Iris pigment epithelial cell (primary cell): ENCODE measurements at regions not wholly inside any gene's neighbourhood (a gene's known extent, or its start where the extent isn't known, plus 50 kb on each side); places are given as distances from the start of the nearest gene placed in this dataset.

ENCODE experiments used
- DNase-seq: peaks from one replicate; pipeline ENCODE4 v3.0.0-alpha.2; 2011; ENCODE audit warnings: low read depth

GRCh38 chr20:58600756-58601155 lies 50.3 kb upstream of the STX16 start:
- no peak for DNase-seq

- no peak for DNase-seq
Measured at GRCh38 chr20:58599966-58600365, 51.1 kb upstream of the STX16 start.

DNA sequence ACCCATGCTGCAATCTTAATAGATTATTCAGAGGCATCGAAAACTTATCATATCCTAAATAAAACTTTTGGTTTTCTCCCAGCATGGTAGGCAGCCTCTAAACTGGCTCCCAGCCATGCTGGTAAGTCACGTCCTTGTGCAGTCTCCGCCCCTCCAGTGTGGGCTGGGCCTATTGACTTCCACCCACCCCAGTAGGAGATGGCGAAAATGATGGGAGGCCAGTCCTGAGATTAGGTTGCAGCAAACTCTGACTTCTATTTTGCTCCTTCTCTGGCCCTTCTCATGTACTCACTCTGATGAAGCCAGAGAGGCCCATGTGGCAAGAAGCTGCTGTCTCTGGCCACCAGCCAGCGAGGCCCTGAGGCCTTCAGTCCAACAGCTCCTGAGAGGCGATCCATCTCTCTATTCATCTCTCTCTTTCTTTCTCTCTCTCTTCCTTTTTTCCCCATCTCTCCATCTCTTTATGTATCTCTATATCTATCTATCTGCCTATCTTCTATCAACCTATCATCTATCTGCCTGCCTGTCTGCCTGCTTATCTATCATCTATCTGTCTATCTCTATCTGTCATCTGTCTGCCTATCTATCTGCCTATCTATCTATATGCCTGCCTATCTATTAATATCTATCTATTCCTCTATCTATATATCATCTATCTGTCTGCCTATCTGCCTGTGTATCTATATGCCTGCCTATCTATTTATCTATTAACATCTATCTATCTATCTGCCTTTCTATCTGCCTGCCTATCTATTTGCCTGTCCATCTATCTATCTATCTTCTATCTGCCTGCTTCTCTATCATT lies 52.7 kb upstream of the STX16 start:
- DNase-seq = peak; percentile 72

DNA sequence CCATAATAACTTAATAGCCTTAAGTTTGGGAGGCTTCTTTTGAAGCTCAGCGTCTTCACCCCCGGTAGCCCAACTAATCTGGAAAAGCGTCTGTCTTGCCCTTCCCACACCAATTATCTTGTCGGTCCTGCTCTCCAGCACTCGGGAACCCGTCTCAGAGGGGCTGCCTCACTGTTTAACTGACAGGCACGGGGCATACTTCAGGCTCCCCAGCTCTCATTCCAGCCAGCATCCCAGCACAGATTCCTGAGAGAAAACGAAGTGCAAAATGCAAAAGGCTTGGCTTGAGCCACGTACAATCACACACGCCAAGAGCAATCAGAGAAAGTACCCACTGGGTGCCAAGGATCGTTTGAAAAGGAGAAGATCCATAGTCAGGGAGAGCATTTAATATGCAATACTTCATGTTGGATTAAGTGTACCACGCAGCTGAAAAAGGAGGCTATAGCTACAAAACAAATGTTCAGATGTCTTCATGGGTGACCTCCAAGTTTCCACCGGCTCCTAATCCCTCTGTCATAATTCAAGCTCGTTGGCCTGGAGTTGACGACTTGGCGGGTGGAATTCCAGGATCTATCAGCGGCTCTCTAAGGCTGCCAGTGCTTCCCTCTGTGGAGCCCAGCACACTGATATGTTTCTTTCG lies 53.7 kb upstream of the STX16 start:
- no peak for DNase-seq

DNA sequence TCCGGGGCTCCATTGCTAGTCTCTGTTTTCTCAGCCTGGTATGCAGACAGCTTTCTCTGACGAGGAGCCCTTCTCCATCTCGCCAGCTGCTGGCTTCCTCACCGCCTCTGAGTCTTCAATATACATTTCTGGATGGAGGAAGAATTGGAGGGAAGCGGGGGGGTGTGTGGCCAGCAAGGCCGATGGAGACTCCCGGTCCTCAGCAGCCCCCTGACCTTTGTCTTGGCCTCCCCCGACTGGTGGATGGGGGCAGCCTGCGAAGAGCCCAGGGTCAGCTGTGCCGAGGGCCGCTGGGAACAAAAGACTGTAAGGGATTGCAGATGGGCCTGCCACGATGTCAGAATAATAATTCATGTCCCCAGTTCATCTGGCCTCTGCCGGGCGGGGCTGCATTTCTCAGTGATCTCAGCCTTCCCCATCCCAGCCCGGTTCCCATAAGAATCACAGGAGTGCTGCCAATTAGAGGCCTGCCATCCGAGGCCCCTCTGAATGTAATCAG lies 54.3 kb upstream of the STX16 start:
- no peak for DNase-seq

DNA sequence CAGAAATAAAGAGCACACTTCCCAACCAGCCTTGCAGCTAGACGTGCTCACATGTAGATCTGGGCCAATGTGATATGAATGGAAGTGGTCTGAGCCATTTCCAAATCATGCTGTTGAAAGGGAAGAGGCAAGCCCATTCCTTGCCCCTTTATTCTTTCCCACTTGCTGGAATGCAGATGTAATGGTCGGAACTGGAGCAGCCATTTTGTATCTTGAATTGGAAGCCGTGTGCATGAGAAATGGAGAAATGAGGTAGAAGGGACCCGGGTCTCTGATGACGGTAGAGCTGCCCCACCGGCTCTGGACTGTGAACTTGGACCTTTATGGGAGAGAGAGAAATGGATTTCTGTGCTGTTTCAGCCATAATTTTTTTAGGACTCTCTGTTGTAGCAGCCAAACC lies 54.8 kb upstream of the STX16 start:
- no peak for DNase-seq

DNA sequence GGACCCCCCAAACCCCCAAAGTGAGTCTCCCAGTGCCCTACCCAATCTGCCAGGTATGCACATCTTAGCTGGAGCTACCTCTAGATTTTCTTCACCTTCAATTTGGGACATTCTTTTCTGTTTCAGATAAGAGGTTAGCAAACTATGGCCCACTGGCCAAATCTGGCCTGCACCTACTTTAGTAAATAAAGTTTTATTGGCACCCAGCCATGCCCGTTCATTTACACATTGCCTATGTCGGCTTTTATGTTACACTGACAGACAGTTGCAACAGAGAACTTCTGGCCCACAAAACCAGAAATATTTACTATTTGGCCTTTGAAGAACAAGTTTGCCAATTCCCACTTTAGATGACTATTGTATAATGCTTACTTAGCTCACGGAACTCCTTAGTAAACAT lies 55.9 kb upstream of the STX16 start:
- no peak for DNase-seq

- no peak for DNase-seq
Measured at GRCh38 chr20:58593880-58594638, 57.0 kb upstream of the STX16 start.

GRCh38 chr20:58592076-58592695 lies 58.9 kb upstream of the STX16 start:
- DNase-seq = no peak

DNA sequence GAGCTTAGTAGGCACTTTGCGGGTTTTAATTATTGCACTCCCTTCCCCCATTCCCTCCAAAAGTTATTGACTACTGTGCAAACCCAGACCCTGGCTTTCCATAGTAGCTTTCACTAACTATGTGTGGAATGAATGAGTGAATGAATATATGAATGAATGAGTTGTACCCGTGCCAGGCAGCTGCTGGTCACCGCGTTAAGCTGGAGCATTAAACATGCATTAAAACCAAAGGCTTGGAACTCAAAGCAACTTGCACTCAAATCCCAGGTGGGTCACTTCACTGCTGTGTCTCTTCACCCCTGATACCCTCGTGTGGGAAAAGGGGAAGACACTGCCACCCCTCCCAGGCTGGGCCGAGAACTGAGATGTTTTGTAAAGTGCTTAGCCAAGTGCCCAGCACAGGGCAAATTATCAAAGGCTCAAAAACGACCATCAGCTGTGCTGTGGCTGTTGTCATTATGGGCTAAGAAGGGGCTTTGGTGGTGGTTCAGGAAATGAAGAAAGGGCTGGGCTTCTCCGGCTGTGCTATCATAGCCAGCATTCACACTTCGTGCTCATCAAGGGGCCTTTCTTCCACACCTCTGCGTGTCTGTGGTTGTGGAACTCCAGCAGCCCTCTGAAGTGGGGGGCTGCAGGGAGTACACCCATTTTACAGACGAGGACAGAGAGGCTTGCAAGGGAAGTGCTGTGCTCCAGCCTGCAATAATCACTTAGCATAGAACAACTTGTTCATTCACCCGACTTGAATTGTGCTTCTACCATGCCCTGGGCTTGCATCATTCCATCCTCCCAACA lies 60.2 kb upstream of the STX16 start:
- DNase-seq = no peak

- no peak for DNase-seq
Measured at GRCh38 chr20:58587467-58587866, 63.6 kb upstream of the STX16 start.

DNA sequence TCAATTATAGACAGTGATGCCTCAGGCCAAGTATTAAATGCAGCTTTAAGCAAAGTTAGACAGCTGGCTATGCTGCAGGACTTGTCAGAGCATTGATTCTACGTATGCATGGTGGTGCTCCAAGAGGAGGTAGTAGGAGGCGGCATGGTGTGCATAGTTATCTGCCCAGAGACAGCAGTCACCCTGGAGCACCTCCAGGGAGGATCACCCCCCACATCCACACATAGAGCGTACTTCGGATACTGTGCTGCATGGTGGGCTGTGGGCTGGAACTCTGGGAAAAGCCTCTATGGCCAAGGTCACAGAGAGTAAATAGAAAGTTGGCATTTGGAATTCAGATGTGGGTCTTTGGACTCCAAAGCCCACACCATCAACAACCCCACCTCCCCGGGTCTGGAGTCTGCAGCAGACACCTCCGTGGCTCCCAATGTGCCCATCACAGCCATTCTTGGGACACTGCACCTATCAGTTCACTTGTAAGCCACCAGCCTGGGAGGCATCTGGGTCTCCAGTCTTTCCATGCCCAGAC lies 64.5 kb upstream of the STX16 start:
- DNase-seq = no peak

- DNase-seq = no peak
Measured at GRCh38 chr20:58585753-58586540, 65.1 kb upstream of the STX16 start.

- DNase-seq = peak; percentile 47
Measured at GRCh38 chr20:58584881-58585752, 66.0 kb upstream of the STX16 start.

- DNase-seq = no peak
Measured at GRCh38 chr20:58584051-58584824, 66.8 kb upstream of the STX16 start.

GRCh38 chr20:58583586-58583985 lies 67.5 kb upstream of the STX16 start:
- DNase-seq = no peak

DNA sequence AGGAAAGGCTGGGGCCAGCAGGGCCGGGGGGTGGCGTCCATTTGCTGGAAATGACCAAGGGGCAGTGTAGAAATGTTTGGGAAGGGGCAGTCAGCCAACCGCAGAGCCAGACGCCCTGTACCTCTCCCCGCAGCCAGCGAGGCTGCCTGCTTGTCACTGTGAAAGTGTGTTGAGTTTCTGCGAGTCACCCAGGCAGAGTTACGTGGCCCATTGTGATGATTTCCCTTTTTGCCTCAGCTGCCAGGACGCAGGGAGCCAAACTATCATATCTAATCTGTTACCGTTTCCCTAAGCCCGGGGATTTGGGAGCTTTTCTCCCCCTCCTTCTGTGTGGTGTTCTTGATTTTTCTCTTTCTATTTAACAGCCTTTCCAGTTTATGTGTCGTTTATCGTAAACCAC lies 67.9 kb upstream of the STX16 start:
- no peak for DNase-seq

GRCh38 chr20:58580474-58580835 lies 65.3 kb upstream of the APCDD1L start:
- DNase-seq = no peak
